ENCODE measurements at regions not wholly inside any gene's neighbourhood (a gene's known extent, or its start where the extent isn't known, plus 50 kb on each side); places are given as distances from the start of the nearest gene placed in this dataset.

DNA sequence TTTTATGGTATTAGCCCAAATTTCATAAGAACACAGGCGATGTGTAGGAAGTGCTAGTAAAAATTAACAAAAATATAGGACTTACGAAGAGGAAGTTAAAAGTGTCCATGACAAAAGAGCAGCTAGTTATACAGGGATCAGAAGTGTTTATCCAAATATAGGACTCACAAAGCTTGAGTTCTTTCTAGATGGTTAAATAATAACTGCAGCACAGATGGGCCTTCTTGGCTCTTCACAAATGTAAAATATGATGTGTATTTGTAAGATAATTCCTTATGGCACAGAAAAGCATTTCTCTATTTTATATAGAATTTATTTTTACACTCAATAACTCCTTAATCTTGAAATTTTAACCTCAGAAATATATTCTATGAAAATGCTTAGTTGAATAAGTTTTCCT lies 100.9 kb upstream of the SPHKAP start:
- in situ Hi-C loops (cut with HindIII; ENCODE audit: extremely low pct_ligation_motif_present, low pct_unique_long_range_greater_than_20kb) (no loop called here), intact Hi-C loops (cut with micrococcal nuclease; ENCODE audit: unreplicated experiment) (no loop called here)
- H2AFZ ChIP-seq (ENCODE audit: low read length): no peak overlapping the region
- no peaks in the 10 kb centered on the region for H3K4me1 ChIP-seq (ENCODE audit: insufficient read depth, low read length)
- ChIA-PET CTCF (ENCODE audit: low intra/inter-chr PET ratio, low total read pairs) (no interaction called here), POLR2A (no interaction called here)
- TF ChIP-seq, protein P1, sequence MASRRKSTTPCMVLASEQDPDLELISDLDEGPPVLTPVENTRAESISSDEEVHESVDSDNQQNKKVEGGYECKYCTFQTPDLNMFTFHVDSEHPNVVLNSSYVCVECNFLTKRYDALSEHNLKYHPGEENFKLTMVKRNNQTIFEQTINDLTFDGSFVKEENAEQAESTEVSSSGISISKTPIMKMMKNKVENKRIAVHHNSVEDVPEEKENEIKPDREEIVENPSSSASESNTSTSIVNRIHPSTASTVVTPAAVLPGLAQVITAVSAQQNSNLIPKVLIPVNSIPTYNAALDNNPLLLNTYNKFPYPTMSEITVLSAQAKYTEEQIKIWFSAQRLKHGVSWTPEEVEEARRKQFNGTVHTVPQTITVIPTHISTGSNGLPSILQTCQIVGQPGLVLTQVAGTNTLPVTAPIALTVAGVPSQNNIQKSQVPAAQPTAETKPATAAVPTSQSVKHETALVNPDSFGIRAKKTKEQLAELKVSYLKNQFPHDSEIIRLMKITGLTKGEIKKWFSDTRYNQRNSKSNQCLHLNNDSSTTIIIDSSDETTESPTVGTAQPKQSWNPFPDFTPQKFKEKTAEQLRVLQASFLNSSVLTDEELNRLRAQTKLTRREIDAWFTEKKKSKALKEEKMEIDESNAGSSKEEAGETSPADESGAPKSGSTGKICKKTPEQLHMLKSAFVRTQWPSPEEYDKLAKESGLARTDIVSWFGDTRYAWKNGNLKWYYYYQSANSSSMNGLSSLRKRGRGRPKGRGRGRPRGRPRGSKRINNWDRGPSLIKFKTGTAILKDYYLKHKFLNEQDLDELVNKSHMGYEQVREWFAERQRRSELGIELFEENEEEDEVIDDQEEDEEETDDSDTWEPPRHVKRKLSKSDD (CRISPR knock-in tag; IDR thresholded peaks at IDR 0.05; ENCODE audit: low read depth): no peak
- FAIRE-seq (no peak), ATAC-seq (no peak), DNase-seq (ENCODE audit: low spot score) (no peak)
- no peaks in the 10 kb centered on the region for H3K79me2 ChIP-seq (ENCODE audit: insufficient read depth, low read length)
- no peak overlapping the region for H3K9ac ChIP-seq (ENCODE audit: insufficient read depth, low read depth, low read length)
- no peaks in the 10 kb centered on the region; a peak in 1 of 5 replicates for H3K27me3 ChIP-seq (ENCODE audit: control insufficient read depth in 1 of 2, insufficient read depth in 2 of 2, low read length in 2 of 2)
- H3K9me3 ChIP-seq (ENCODE audit: low read length): peaks cover 4% of the 10 kb centered on the region; the same call in 1 of the 2 replicates
- BruUV-seq (replicated peaks): no TSS peak
- H3K36me3 ChIP-seq (replicated peaks in 1 of 2; ENCODE audit: control insufficient read depth in 1 of 2, insufficient read depth in 2 of 2, low read length in 2 of 2): no peaks in the 10 kb centered on the region
- H3K4me2 ChIP-seq (ENCODE audit: low read depth, low read length): no peak overlapping the region
- WGBS (ENCODE audit: low lambda C conversion rate): 0% methylated on average over 2 of the region's 2 CpGs
- no peaks in the 10 kb centered on the region for H4K20me1 ChIP-seq (ENCODE audit: insufficient read depth, low read length)
- no peak overlapping the region for H3K27ac ChIP-seq (ENCODE audit: extremely low read length, insufficient read depth, low read length)
- no peak overlapping the region for H3K4me3 ChIP-seq (replicated peaks in 1 of 3; ENCODE audit: insufficient read depth in 1 of 3, low read depth in 2 of 3, low read length in 3 of 3)

DNA sequence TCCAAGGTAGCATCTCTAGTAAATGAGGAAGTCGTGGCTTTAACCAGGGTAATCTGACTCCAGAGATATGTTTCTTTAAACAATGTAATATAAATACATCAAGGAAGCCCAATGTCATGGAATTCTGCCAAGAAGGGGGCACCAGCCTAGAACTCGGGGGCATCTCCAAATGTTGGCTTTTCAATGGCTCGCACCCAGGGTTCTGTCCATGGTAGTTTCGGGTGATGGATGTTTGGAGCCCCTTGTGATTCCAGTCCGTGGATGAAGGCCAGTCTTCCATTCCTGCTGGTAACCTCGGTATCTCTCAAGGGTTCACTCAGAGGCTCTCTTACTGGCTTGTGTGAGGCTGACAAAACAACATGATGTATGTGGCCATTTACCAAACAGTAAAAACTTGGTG lies 91.7 kb upstream of the SPHKAP start:
- no peaks in the 10 kb centered on the region for H3K4me1 ChIP-seq (ENCODE audit: insufficient read depth, low read length)
- DNase-seq (ENCODE audit: low spot score): no peak
- in situ Hi-C loops (cut with HindIII; ENCODE audit: extremely low pct_ligation_motif_present, low pct_unique_long_range_greater_than_20kb) (no loop called here), intact Hi-C loops (cut with micrococcal nuclease; ENCODE audit: unreplicated experiment) (no loop called here)
- peaks cover 46% of the 10 kb centered on the region for H3K9me3 ChIP-seq (ENCODE audit: low read length)
- TF ChIP-seq, protein P2, sequence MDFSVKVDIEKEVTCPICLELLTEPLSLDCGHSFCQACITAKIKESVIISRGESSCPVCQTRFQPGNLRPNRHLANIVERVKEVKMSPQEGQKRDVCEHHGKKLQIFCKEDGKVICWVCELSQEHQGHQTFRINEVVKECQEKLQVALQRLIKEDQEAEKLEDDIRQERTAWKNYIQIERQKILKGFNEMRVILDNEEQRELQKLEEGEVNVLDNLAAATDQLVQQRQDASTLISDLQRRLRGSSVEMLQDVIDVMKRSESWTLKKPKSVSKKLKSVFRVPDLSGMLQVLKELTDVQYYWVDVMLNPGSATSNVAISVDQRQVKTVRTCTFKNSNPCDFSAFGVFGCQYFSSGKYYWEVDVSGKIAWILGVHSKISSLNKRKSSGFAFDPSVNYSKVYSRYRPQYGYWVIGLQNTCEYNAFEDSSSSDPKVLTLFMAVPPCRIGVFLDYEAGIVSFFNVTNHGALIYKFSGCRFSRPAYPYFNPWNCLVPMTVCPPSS (IDR thresholded peaks at IDR 0.05): no peak
- TF ChIP-seq ZNF383 (CRISPR knock-in tag; IDR thresholded peaks at IDR 0.05; ENCODE audit: borderline replicate concordance): no peak
- TF ChIP-seq BRCA1 (CRISPR knock-in tag; IDR thresholded peaks at IDR 0.05): no peak
- TF ChIP-seq REXO4 (CRISPR knock-in tag; IDR thresholded peaks at IDR 0.05; ENCODE audit: borderline replicate concordance): no peak
- no peak for TF ChIP-seq PITX1 (CRISPR knock-in tag; IDR thresholded peaks at IDR 0.05)
- no peak for TF ChIP-seq ZSCAN9 (CRISPR knock-in tag; IDR thresholded peaks at IDR 0.05; ENCODE audit: borderline replicate concordance)
- no peak for TF ChIP-seq ATM (IDR thresholded peaks at IDR 0.05; ENCODE audit: borderline replicate concordance)
- no peak for TF ChIP-seq TEAD3 (CRISPR knock-in tag; optimal IDR thresholded peaks at IDR 0.05; ENCODE audit: borderline replicate concordance)
- no peak for TF ChIP-seq JARID2 (CRISPR knock-in tag; IDR thresholded peaks at IDR 0.05; ENCODE audit: insufficient replicate concordance)
- no peak for TF ChIP-seq ZNF180 (CRISPR knock-in tag; IDR thresholded peaks at IDR 0.05; ENCODE audit: borderline replicate concordance, low read depth)
- no peak for TF ChIP-seq KLF6 (CRISPR knock-in tag; IDR thresholded peaks at IDR 0.05)
- no peak overlapping the region for H2AFZ ChIP-seq (ENCODE audit: low read length)
- CTCF ChIA-PET (ENCODE audit: low intra/inter-chr PET ratio, low total read pairs): no interaction called here
- BruUV-seq (replicated peaks): no TSS peak
- no peak overlapping the region for H3K4me2 ChIP-seq (ENCODE audit: low read depth, low read length)
- POLR2A ChIA-PET: no interaction called here
- no peak overlapping the region for H3K4me3 ChIP-seq (replicated peaks in 1 of 3; ENCODE audit: insufficient read depth in 1 of 3, low read depth in 2 of 3, low read length in 3 of 3)
- H3K27me3 ChIP-seq (ENCODE audit: control insufficient read depth in 1 of 2, insufficient read depth in 2 of 2, low read length in 2 of 2): no peaks in the 10 kb centered on the region
- 5% methylated on average over 6 of the region's 6 CpGs for WGBS (ENCODE audit: low lambda C conversion rate)
- no peak overlapping the region for H3K9ac ChIP-seq (ENCODE audit: insufficient read depth, low read depth, low read length)
- FAIRE-seq: no peak
- no peak overlapping the region for H3K27ac ChIP-seq (ENCODE audit: extremely low read length, insufficient read depth, low read length)
- ATAC-seq: no peak
- no peaks in the 10 kb centered on the region for H4K20me1 ChIP-seq (ENCODE audit: insufficient read depth, low read length)
- no peaks in the 10 kb centered on the region for H3K79me2 ChIP-seq (ENCODE audit: insufficient read depth, low read length)
- H3K36me3 ChIP-seq (replicated peaks in 1 of 2; ENCODE audit: control insufficient read depth in 1 of 2, insufficient read depth in 2 of 2, low read length in 2 of 2): no peaks in the 10 kb centered on the region

Data from HepG2 (cell line).